IPS-NIHi11 (cell line): ENCODE measurements at regions not wholly inside any gene's neighbourhood (a gene's known extent, or its start where the extent isn't known, plus 50 kb on each side); places are given as distances from the start of the nearest gene placed in this dataset.
A peak's percentile ranks its signal among the peaks of the same experiment; 100 is the strongest.
"Not testable (repeated sequence)": the region's sequence is repeated elsewhere in the genome, so short reads cannot be mapped to it uniquely, and the experiment has no call there.

Experiments
- DNase-seq: peaks from one replicate; pipeline ENCODE4 v3.0.0; 2012; ENCODE audit warnings: mixed read lengths, low spot score

GRCh38 chr2:123606631-123607030 lies 418.5 kb upstream of the CNTNAP5 start:
- DNase-seq = no peak

DNA sequence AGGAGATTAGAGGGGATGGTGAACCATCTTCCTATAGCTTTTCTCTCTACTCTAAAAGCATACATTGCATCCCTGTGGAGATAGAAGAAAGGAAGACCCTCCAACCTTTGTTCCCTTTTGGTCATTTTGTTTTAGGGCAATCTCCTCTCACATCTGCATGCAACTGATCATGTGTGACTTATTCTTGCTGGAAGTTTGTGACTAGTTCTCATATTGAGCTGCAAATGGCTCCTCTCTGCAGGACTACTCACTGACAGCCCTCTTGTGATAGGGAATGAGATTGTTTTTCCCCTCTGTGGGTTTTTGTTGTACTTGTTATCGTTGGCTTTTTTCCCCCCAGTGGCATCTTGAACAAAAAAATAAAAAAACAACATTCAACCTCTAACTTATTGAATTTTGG lies 416.0 kb upstream of the CNTNAP5 start:
- peak; percentile 21 for DNase-seq

- DNase-seq = no peak
These were observed 410.5 kb upstream of the CNTNAP5 start for GRCh38 chr2:123614596-123614995.

DNA sequence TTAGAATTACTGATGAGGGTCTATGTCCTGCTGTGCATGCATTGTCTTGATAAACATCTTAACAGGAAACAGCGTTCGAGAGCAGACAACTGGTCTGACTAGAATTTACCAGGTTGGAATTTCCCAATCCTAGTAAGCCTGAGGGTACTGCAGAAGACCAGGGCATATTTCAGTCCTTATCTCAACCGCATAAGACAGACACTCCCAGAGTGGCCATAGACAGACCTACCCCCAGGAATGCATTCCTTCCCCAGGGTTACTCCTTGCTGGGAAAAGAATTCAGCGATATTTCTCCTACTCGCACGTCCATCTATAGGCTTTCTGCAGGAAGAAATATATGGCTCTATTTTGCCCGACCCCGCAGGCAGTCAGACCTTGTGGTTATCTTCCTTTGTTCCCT lies 406.4 kb upstream of the CNTNAP5 start:
- not testable (repeated sequence) for DNase-seq

DNA sequence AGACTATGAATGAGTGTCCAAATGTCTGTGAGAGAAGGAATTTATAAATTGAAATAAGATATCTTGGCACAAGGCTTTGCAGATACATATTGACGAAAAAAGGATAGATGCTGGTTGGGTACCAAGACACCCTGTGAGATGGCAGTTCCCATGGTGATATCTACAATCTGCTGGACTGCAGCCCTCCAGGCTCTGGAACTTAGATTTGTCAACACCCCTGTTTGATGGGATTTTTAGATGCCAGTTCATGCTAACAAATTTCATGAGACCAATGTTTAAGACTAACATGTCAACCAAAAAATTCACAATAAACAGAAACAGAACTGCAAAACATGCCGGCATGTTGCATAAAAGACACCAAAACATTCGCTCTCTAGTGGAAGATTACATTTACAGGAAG lies 400.3 kb upstream of the CNTNAP5 start:
- DNase-seq = no peak

- no peak for DNase-seq
These were observed 388.9 kb upstream of the CNTNAP5 start for GRCh38 chr2:123636232-123636631.

DNA sequence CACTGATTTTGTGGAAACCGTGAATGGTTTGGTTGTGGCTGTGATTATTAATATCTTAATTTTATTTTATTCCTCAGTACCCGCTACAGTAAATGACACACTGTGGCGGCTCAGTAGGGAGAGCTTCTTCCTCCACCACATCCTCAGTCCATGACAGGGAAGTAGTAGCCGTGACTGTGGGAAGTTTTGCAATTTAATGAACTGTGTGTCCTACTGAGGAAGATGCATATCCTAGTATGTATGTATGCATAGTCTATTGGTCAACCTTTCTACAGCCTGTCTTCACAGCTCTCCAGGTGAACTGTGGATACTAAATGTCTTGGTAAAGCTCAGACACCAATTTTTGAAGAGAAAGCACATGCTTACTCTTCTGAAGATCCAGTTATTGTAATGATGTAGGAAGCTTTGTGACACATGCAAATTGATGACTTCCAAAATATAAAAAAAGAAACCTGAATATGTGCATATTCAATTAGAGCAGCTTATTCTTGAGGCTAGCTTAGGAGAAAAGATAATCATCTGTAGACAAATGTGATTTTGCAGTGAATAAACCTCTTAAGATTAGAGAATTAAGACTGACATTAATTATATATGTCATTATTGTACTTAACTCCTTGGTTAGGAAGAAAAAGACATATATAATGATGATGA lies 384.3 kb upstream of the CNTNAP5 start:
- DNase-seq = no peak

- DNase-seq = no peak
These were observed 381.0 kb upstream of the CNTNAP5 start for GRCh38 chr2:123644053-123644452.

- DNase-seq = no peak
These were observed 377.1 kb upstream of the CNTNAP5 start for GRCh38 chr2:123648016-123648415.

GRCh38 chr2:123648956-123649355 lies 376.1 kb upstream of the CNTNAP5 start:
- DNase-seq = no peak

DNA sequence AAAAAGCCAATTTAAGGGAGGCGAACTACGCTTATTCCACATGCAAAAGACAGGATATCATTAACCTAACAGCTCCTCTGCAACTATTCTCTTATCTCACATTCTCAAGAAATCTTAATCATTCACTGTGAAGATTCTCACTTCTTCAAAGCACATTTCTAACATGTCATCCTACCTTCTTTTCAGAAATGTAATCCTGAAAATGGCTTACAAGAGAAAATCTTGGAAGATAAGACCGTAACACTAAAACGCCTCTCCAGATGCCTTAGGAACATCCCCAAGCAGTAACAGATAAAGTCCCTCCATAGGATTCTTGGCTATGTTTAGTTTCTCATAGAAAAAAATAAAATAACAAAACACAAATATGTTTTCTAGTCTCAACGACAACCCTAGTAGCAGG lies 373.9 kb upstream of the CNTNAP5 start:
- no peak for DNase-seq

DNA sequence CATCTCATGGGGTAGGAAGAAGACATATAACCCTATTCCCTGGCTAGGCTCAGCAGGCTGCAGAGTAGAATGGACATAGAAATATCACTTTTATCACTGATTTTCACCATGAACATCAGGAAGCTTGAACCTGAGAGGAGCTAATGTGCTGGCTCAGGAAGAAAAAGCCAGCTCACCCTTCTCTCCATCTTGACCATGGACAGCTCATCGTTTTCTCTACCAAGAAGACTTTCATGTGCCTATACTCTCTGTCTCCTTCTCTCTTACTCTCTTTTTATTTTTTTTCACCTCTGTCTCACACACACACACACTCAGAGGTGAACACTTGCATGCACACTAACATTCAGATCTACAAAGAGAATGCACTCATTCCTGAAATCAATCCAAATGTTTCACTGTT lies 372.8 kb upstream of the CNTNAP5 start:
- DNase-seq = no peak

DNA sequence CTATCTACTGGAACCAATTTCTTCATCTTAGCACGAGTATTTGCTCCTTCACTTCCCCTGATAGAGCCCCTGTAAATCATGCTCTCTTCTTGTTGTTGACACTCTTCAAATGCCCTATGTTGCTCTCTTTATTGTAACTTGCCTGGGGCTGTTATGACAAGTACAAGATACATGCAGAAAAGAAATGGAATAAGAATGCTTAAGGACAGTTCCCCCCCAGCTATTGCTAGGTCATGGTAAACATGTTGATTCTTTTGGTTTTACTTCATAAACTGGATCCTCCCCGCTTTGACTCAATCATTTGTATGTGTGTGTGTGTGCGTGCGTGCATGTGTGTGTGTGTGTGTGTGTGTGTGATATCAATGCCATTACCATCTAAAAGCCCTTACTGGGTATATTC lies 368.5 kb upstream of the CNTNAP5 start:
- no peak for DNase-seq

GRCh38 chr2:123659120-123659519 lies 366.0 kb upstream of the CNTNAP5 start:
- no peak for DNase-seq

DNA sequence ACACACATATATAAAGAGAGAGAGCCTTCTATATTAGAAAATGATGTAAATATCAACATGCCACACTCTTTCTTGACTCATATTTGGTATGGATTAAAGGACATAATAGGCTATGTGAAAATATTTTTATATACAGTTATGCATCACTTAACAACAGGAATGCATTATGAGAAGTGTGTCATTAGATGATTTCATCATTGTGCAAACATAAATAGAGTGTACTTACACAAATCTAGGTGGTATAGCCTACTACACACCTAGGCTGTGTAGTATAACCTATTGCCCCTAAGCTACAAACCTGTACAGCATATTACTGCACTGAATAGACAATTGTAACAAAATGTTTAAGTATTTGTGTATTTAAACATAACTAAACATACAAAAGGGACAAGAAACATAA lies 354.8 kb upstream of the CNTNAP5 start:
- DNase-seq = no peak

- DNase-seq = not testable (repeated sequence)
These were observed 341.3 kb upstream of the CNTNAP5 start for GRCh38 chr2:123683797-123684196.

DNA sequence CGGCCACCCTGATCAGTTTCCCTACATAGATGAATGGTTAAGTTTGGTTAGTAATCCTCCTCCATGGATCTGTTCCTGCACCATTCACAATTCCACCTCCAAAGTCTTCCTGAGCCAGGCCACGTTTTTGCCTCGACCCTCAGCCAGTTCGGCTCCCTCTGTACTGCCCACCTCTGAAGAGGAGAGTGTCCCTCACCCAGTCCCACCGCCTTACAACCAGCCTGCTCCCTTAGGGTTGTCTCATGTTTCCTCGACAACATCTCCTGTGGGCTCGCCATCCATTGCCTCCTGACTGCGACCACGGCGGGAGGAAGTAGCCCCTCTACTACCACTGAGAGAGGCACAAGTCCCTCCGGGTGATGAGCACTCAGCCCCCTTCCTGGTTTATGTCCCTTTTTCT lies 338.0 kb upstream of the CNTNAP5 start:
- DNase-seq = no peak

GRCh38 chr2:123688231-123688940 lies 336.7 kb upstream of the CNTNAP5 start:
- DNase-seq = no peak

GRCh38 chr2:123692121-123692520 lies 333.0 kb upstream of the CNTNAP5 start:
- DNase-seq = no peak

GRCh38 chr2:123693836-123694235 lies 331.3 kb upstream of the CNTNAP5 start:
- DNase-seq = no peak

GRCh38 chr2:123695426-123695825 lies 329.7 kb upstream of the CNTNAP5 start:
- no peak for DNase-seq

GRCh38 chr2:123696021-123696420 lies 329.1 kb upstream of the CNTNAP5 start:
- no peak for DNase-seq

- no peak for DNase-seq
These were observed 328.2 kb upstream of the CNTNAP5 start for GRCh38 chr2:123696799-123697410.
